Large intestine (tissue), 3 donors: ENCODE measurements at regions not wholly inside any gene's neighbourhood (a gene's known extent, or its start where the extent isn't known, plus 50 kb on each side); places are given as distances from the start of the nearest gene placed in this dataset.

Source experiments
- DNase-seq, 2 donors: peaks; one replicate each; pipeline versions ENCODE4 v3.0.0 to v3.0.0-alpha.2; 2013
- H3K27ac ChIP-seq: one replicate; pipeline ENCODE4 v1.5.1; 2013; ENCODE audit warnings: low read length
- H3K27me3 ChIP-seq: 2 replicates; pipeline ENCODE4 v1.6.1; 2013; ENCODE audit warnings: low read length; ENCODE audit not compliant: control insufficient read depth, insufficient read depth
- H3K36me3 ChIP-seq: 2 replicates; pipeline ENCODE4 v1.6.1; 2013; ENCODE audit warnings: low read length; ENCODE audit not compliant: control insufficient read depth, insufficient read depth
- H3K4me1 ChIP-seq: one replicate; pipeline ENCODE4 v1.6.1; 2013; ENCODE audit warnings: low read length; ENCODE audit not compliant: control insufficient read depth, insufficient read depth
- H3K4me3 ChIP-seq: one replicate; pipeline ENCODE4 v1.5.1; 2013; ENCODE audit warnings: low read length
- H3K9me3 ChIP-seq: one replicate; pipeline ENCODE4 v1.6.1; 2013; ENCODE audit warnings: mild to moderate bottlenecking, low read depth, low read length, moderate library complexity; ENCODE audit not compliant: control insufficient read depth
- WGBS: methylation state at CpG from one replicate; pipeline ENCODE4 v1.1.5; 2013; ENCODE audit warnings: low lambda C conversion rate; ENCODE audit not compliant: insufficient coverage; 5-methylcytosine and 5-hydroxymethylcytosine counted together

- WGBS = 100% methylated on average over 1 of the region's 4 CpGs
- Histone ChIP-seq H3K4me3 (no peak overlapping the region), H3K27me3 (no peaks in the 10 kb centered on the region), H3K27ac (no peak overlapping the region), H3K9me3 (no peaks in the 10 kb centered on the region), H3K36me3 (no peaks in the 10 kb centered on the region), H3K4me1 (peaks cover 3% of the 10 kb centered on the region)
- DNase-seq = no peak
Observed at GRCh38 chr12:107518868-107519267, 166.7 kb upstream of the PWP1 start.

GRCh38 chr12:107519906-107520859, 165.4 kb upstream of the PWP1 start:
- DNase-seq = no peak
- Histone ChIP-seq H3K4me3 (no peak overlapping the region), H3K27ac (no peak overlapping the region), H3K9me3 (no peaks in the 10 kb centered on the region), H3K36me3 (no peaks in the 10 kb centered on the region), H3K27me3 (no peaks in the 10 kb centered on the region), H3K4me1 (peaks cover 6% of the 10 kb centered on the region)
- no CpG with 5 or more reads among the region's 19 CpGs for WGBS

GRCh38 chr12:107521826-107522355, 163.7 kb upstream of the PWP1 start:
- no peak for DNase-seq
- no peak overlapping the region for H3K4me3 ChIP-seq
- H3K27ac ChIP-seq = no peak overlapping the region
- H3K9me3 ChIP-seq = no peaks in the 10 kb centered on the region
- no CpG with 5 or more reads among the region's 3 CpGs for WGBS
- H3K27me3 ChIP-seq = no peaks in the 10 kb centered on the region
- no peaks in the 10 kb centered on the region for H3K36me3 ChIP-seq
- H3K4me1 ChIP-seq = peaks cover 6% of the 10 kb centered on the region

GRCh38 chr12:107522692-107523477, 162.7 kb upstream of the PWP1 start:
- Histone ChIP-seq H3K4me3 (no peak overlapping the region), H3K36me3 (no peaks in the 10 kb centered on the region), H3K4me1 (peaks cover 6% of the 10 kb centered on the region), H3K27ac (no peak overlapping the region), H3K27me3 (no peaks in the 10 kb centered on the region), H3K9me3 (no peaks in the 10 kb centered on the region)
- no peak for DNase-seq
- WGBS = no CpG with 5 or more reads among the region's 3 CpGs

GRCh38 chr12:107523775-107524535, 161.6 kb upstream of the PWP1 start:
- no peaks in the 10 kb centered on the region for H3K27me3 ChIP-seq
- H3K4me1 ChIP-seq = peaks cover 6% of the 10 kb centered on the region
- no peak overlapping the region for H3K27ac ChIP-seq
- no CpG with 5 or more reads among the region's 8 CpGs for WGBS
- H3K9me3 ChIP-seq = no peaks in the 10 kb centered on the region
- H3K4me3 ChIP-seq = no peak overlapping the region
- DNase-seq = peak in 1 of 2 donors; percentile 27
- no peaks in the 10 kb centered on the region for H3K36me3 ChIP-seq

- H3K4me3 ChIP-seq = no peak overlapping the region
- no peaks in the 10 kb centered on the region for H3K36me3 ChIP-seq
- H3K4me1 ChIP-seq = peaks cover 6% of the 10 kb centered on the region
- 100% methylated on average over 1 of the region's 8 CpGs for WGBS
- no peaks in the 10 kb centered on the region for H3K9me3 ChIP-seq
- H3K27me3 ChIP-seq = no peaks in the 10 kb centered on the region
- DNase-seq = no peak
- H3K27ac ChIP-seq = no peak overlapping the region
Observed at GRCh38 chr12:107525063-107525718, 160.4 kb upstream of the PWP1 start.

- Histone ChIP-seq H3K27me3 (no peaks in the 10 kb centered on the region), H3K9me3 (no peaks in the 10 kb centered on the region), H3K4me1 (peaks cover 6% of the 10 kb centered on the region), H3K4me3 (no peak overlapping the region), H3K36me3 (no peaks in the 10 kb centered on the region), H3K27ac (no peak overlapping the region)
- DNase-seq = no peak
- no CpG with 5 or more reads among the region's 8 CpGs for WGBS
Observed at GRCh38 chr12:107525719-107526554, 159.7 kb upstream of the PWP1 start.

- no peak overlapping the region for H3K27ac ChIP-seq
- no peak for DNase-seq
- no peak overlapping the region for H3K4me3 ChIP-seq
- H3K27me3 ChIP-seq = no peaks in the 10 kb centered on the region
- peaks cover 6% of the 10 kb centered on the region for H3K4me1 ChIP-seq
- WGBS = 100% methylated on average over 1 of the region's 3 CpGs
- H3K36me3 ChIP-seq = no peaks in the 10 kb centered on the region
- no peaks in the 10 kb centered on the region for H3K9me3 ChIP-seq
Observed at GRCh38 chr12:107526555-107527180, 158.9 kb upstream of the PWP1 start.
